GM18499 (cell line): ENCODE measurements at regions not wholly inside any gene's neighbourhood (a gene's known extent, or its start where the extent isn't known, plus 50 kb on each side); places are given as distances from the start of the nearest gene placed in this dataset.
"Not testable (repeated sequence)": the region's sequence is repeated elsewhere in the genome, so short reads cannot be mapped to it uniquely, and the experiment has no call there.

Experiments
- ATAC-seq: cut with Tn5 transposase; IDR thresholded peaks from one replicate; pipeline ENCODE4 v1.9.1; 2021; ENCODE audit warnings: moderate number of reproducible peaks; ENCODE audit not compliant: insufficient read depth, unreplicated experiment

GRCh38 chr2:107663632-107664031 is 163.1 kb upstream of the RGPD4 start:
- ATAC-seq: no peak

DNA sequence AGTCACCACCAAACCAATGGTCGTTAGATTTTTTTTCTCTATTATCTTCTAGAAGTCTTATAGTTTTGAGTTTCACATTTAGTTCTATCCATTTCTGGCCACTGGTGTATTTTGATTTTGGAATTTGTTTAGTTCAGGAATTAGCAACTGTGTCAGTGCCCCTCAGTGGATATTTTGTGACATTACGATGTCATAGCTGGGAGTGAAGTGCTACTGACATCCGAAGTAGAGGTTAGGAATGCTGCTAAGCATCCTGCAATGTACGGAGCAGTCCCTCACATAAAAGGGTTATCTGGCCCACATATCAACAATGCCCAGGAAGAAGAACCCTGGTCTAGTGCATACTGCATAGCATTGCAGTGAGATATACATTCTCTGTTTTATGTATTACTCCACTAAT is 157.4 kb upstream of the RGPD4 start:
- no peak for ATAC-seq

GRCh38 chr2:107681936-107682335 is 144.8 kb upstream of the RGPD4 start:
- no peak for ATAC-seq

DNA sequence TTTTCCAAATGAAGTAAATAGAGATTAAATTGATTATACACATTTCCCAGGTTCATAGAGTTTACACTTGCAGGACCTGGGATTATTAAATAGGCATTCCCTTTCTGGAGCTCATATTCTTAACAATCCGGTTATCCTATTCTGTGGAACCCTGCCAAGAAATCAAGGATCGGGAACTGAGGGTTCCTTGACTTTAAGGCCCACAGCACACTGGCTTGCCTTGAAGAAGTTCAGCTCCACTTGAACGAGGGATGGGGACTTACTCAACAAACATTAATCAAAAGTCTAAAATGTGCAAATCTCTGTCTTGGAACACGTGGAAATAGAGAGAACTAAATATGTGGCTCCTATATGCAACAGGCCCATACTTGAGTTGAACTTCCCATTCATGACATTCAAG is 142.3 kb upstream of the RGPD4 start:
- ATAC-seq: no peak

GRCh38 chr2:107685421-107685986 is 141.2 kb upstream of the RGPD4 start:
- ATAC-seq: no peak

GRCh38 chr2:107687073-107687472 is 139.6 kb upstream of the RGPD4 start:
- ATAC-seq: no peak

DNA sequence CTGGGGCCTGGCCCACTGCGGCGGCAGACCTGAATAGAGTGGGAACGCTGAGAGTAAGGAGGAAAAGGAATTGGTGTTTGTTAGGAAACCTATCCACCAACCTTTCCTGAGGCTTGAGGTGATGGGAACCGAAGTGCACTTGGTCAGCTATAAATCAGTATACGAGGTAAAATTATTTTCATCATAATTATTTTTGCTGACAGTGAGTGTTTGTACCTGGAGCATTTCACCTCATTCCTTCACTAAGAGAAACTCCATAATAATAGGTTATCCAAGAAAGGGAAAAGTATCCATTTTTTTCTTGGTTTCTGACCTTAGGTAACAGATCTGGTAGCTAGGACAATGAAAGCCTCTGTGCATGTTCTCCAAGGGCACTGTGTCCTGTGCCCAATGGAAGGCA is 138.6 kb upstream of the RGPD4 start:
- ATAC-seq: no peak

DNA sequence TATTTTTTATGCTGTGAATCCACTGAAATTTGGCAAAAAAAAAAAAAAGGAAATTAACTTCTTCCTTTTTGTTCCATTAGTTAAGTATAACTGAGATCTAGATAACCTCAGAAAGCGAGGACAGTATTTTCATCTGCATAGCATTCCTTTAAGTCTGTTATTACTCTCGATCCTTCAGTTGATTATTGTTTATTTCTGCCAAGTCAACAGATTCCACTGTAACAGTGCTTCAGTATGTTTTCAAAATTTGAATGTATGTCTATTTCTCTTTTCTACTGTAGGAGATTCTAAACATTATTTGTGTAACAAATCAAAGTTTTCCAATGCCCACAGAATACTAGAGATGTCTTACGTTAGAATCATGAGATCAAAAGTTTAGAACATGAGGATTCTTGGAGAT is 133.1 kb upstream of the RGPD4 start:
- ATAC-seq: no peak

DNA sequence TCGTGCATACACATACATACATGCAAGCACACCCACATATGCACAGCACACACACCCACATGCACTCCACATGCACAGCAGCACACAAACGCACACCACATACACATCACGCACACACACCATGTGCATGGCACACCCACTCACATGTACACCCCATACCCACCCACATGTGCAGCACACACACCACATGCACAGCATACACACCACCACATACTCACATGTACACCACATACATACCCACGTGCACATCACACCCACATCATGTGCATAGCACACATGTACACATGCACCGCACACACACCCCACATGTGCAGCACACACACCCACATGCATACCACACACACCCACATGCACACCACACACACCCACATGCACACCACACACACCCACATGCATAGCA is 132.0 kb upstream of the RGPD4 start:
- ATAC-seq: no peak

DNA sequence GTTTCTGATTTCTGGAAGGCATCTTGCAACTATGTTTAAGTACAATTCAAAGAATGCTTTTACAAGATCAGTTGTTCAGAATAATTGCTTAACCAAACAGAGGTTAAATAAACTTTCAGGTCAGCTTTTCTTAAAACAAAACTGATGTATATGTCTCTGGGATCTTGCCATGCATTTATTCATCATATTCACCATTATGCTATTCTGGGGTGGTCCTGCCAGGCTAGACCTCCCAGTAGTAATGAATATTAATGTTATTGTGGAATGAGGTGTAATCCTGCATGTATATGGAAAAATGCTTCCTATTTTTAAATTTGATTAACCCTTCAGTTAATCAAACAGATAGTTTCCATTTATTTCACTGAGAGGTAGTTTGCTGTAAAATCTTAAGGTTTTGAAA is 129.3 kb upstream of the RGPD4 start:
- ATAC-seq: no peak

DNA sequence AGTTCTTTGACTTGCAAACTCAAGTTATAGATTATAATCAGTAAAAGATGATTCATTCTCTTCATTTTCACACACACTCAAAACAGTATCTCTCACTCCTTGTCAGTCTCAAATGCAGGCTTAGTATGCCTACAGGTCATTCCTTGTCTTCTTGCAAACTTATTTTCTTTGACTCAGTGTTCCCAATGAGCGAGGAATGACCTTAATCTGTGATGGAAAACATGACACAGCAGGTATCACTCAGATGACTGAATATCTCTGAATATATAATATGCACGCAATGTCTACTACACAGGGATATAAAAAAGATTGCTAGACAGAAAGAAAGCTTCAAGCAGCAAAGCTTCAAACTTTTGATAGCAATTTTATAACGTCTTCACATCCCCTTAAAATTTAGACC is 127.8 kb upstream of the RGPD4 start:
- no peak for ATAC-seq

- ATAC-seq: no peak
Measured at GRCh38 chr2:107700073-107700472, 126.6 kb upstream of the RGPD4 start.

- ATAC-seq: no peak
Measured at GRCh38 chr2:107711941-107712340, 114.8 kb upstream of the RGPD4 start.

GRCh38 chr2:107712857-107713256 is 113.8 kb upstream of the RGPD4 start:
- ATAC-seq: no peak

DNA sequence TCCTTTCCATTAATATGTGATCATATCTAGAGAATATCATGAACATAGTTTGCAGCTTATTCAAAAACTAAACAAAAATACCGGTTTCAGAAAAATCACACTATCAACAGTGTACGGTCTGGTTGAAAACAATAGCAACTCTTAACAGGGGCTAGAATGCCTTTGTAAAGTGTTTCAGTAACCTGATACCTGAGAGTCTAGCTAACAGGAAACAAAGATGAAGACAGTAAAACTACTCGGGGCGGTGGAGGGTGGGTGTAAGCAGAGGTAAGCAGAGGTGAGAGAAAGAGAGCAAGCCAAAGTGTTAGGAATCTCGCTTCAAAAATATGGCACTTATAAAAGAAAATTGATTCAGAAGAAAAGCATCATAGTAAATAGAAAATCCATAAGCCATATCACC is 109.0 kb upstream of the RGPD4 start:
- no peak for ATAC-seq

DNA sequence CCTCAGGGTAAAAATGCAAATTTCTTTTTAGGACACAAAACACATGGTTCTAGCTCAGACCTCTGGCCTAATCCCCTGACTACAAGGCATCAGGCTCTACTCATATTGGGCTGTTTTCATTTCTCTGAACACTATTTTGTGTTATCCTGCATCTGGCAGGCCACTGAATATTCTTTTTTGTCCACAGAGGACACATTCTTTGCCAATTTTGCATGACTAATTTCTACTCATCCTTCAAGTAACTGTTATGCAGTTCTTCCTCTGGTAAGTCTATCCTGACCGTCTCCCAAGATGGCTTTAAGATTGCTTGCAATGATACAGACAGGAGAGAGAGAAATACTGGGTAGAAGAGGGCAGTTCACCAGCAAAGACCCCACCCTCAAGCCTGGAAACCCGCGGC is 107.6 kb upstream of the RGPD4 start:
- no peak for ATAC-seq

DNA sequence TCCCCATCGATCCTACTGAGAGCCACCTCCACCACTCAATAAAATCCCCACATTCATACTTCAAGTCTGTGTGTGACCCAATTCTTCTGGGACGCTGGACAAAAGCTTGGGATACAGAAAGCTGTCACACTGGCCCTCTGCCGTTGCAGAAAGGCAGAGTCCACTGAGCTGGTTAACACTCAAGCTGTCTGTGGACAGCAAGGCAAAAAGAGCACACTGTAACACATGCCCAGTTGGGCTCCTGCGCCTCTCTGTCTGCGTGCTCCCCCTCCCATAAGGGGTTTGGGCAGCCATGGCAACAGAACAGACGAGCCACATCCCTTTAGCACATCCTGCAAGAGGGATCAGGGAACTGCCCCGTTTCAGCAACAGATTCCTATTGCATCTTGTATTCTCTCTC is 106.9 kb upstream of the RGPD4 start:
- no peak for ATAC-seq

DNA sequence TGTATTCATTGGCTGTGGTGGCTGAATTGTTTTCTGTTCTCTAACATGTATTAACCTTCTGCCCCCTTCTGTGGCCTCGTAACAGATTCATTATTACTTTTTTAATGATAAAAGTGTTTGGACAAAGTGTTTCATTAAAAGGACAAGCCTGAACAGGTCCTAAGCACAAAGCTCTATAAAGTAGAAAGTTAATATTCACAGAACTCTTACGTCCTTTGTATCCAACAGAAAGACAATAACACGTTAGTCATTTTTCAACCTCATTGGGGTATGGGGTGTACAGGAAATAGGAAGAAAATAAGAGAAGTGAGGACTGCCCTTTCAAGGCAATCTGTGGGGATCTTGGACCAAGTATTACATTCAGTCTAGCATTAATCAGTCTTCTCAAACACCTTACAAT is 105.5 kb upstream of the RGPD4 start:
- ATAC-seq: no peak

GRCh38 chr2:107721586-107721985 is 105.1 kb upstream of the RGPD4 start:
- ATAC-seq: no peak

DNA sequence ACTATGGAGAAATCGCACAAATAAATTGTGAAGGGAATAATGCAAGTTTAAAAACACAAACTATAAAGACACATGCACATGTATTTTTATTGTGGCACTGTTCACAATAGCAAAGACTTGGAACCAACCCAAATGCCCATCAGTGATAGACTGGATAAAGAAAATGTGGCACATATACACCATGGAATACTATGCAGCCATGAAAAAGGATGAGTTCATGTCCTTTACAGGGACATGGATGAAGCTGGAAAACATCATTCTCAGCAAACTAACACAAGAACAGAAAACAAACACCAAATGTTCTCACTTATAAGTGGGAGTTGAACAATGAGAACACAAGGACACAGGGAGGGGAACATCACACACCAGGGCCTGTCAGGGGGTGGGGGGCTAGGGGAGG is 100.9 kb upstream of the RGPD4 start:
- not testable (repeated sequence) for ATAC-seq

- no peak for ATAC-seq
Measured at GRCh38 chr2:107727318-107727717, 99.4 kb upstream of the RGPD4 start.

DNA sequence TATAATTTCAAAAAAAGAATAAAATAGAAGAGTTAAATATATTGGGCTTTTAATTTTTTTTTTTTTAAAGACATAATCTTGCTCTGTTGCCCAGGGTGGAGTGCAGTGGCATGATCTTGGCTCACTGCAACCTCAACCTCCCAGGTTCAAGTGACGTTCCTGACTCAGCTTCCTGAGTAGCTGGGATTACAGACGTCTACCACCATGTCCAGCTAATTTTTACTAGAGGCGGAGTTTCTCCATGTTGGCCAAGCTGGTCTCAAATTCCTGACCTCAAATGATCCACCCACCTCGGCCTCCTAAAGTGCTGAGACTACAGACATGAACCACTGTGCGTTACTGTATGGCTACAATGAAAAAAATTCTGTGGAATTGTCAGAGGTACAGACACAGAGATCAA is 98.1 kb upstream of the RGPD4 start:
- no peak for ATAC-seq

GRCh38 chr2:107729440-107729839 is 97.3 kb upstream of the RGPD4 start:
- no peak for ATAC-seq
